Small intestine (tissue), 7 donors: ENCODE measurements at regions not wholly inside any gene's neighbourhood (a gene's known extent, or its start where the extent isn't known, plus 50 kb on each side); places are given as distances from the start of the nearest gene placed in this dataset.

Experiments used
- DNase-seq, 2 donors: peaks; one replicate each; pipeline versions ENCODE4 v3.0.0 to v3.0.0-alpha.2; 2013
- FAIRE-seq: peaks from 2 replicates; lab custom pipeline; 2012; peaks lifted over from hg19 to GRCh38; lab: Jason Lieb, UNC
- H3K27ac ChIP-seq, 3 donors: one replicate each; pipeline ENCODE4 v1.5.1; 2013; ENCODE audit warnings: low read length in 2 of 3, mild to moderate bottlenecking in 2 of 3, control low read depth in 1 of 3, inconsistent platforms in 1 of 3, low read depth in 1 of 3, moderate library complexity in 1 of 3
- H3K27me3 ChIP-seq, 3 donors: one replicate each; pipeline ENCODE4 v1.6.1; 2013; ENCODE audit warnings: low read length in 3 of 3, inconsistent platforms in 1 of 3; ENCODE audit not compliant: control insufficient read depth in 3 of 3, insufficient read depth in 3 of 3
- H3K36me3 ChIP-seq, 3 donors: one replicate each; pipeline ENCODE4 v1.6.1; 2013; ENCODE audit warnings: low read length in 3 of 3, inconsistent platforms in 1 of 3, low read depth in 1 of 3, mild to moderate bottlenecking in 1 of 3, moderate library complexity in 1 of 3; ENCODE audit not compliant: control insufficient read depth in 3 of 3, insufficient read depth in 2 of 3
- H3K4me1 ChIP-seq, 3 donors: one replicate each; pipeline ENCODE4 v1.6.1; 2013; ENCODE audit warnings: low read length in 2 of 3, inconsistent platforms in 1 of 3, low read depth in 1 of 3, mild to moderate bottlenecking in 1 of 3, moderate library complexity in 1 of 3; ENCODE audit not compliant: control insufficient read depth in 3 of 3, insufficient read depth in 2 of 3
- H3K4me3 ChIP-seq, 3 donors: one replicate each; pipeline ENCODE4 v1.5.1; 2013; ENCODE audit warnings: low read length in 3 of 3, control low read depth in 1 of 3, inconsistent platforms in 1 of 3, low read depth in 1 of 3, mild to moderate bottlenecking in 1 of 3, moderate library complexity in 1 of 3
- H3K9me3 ChIP-seq, 2 donors: one replicate each; pipeline ENCODE4 v1.6.1; 2013; ENCODE audit warnings: low read depth in 1 of 2, low read length in 1 of 2; ENCODE audit not compliant: control insufficient read depth in 2 of 2, insufficient read depth in 1 of 2
- WGBS, 3 donors: extraction: QIAGEN DNeasy Blood & Tissue Kit; methylation state at CpG; one replicate each; pipeline ENCODE4 v1.1.7; 2013; 5-methylcytosine and 5-hydroxymethylcytosine counted together
- donor health status: healthy with polysubstance abuse.
- donor health status: control.
- donor health status: control.
- donor health status: Bipolar disorder and iron deficiency.
- donor health status: healthy.

DNA sequence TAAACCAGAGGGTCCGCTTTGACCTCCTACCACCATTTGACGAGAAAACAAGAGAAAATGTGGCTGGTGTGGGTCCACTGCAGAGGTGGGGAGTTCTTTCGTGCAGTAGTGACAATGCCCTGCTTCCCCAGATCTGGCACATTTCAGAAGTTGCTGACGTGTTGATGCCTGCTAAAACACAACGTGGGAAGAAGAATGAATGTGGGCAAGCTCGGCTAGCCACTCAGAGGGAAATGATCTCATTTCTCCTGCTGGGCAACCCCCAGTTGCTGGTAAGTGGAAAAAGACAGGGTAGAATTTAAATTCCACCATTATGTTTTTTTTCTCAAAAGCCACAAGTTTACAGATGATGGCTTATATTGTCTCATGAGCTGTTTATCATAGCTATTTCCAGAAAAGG lies 77.9 kb downstream of the LUZP4 start:
- FAIRE-seq = no peak
- no peaks in the 10 kb centered on the region for H3K36me3 ChIP-seq
- H3K4me3 ChIP-seq = no peak overlapping the region
- 57 to 78% (median 71%) methylated on average over 6 of the region's 6 CpGs for WGBS, 3 donors
- H3K27me3 ChIP-seq = no peaks in the 10 kb centered on the region
- no peaks in the 10 kb centered on the region for H3K4me1 ChIP-seq
- DNase-seq = no peak
- no peak overlapping the region for H3K27ac ChIP-seq
- H3K9me3 ChIP-seq = no peaks in the 10 kb centered on the region

DNA sequence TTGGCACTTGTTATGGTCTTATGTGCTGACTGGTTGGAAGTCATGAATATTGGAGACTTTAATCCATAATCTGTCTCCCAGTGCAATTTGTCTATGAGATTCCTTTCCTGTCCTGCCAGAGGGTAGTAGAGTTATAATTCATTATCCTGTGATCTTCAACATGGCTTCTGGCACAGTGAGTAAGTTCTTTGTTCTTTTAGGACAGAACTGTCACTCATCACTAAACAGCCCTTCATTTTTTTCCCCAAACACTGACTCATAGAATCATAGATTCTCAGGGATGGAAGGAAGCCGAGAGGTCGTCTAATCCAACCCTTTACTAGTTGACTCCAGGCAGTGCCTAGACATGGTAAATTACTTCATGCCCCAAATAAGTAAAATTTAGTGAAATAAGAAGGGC lies 78.4 kb downstream of the LUZP4 start:
- Histone ChIP-seq H3K4me1 (no peaks in the 10 kb centered on the region), H3K4me3 (no peak overlapping the region), H3K27me3 (no peaks in the 10 kb centered on the region), H3K9me3 (no peaks in the 10 kb centered on the region), H3K27ac (no peak overlapping the region), H3K36me3 (no peaks in the 10 kb centered on the region)
- DNase-seq (no peak), FAIRE-seq (no peak)
- 76 to 85% (median 79%) methylated on average over 2 of the region's 2 CpGs for WGBS, 3 donors

DNA sequence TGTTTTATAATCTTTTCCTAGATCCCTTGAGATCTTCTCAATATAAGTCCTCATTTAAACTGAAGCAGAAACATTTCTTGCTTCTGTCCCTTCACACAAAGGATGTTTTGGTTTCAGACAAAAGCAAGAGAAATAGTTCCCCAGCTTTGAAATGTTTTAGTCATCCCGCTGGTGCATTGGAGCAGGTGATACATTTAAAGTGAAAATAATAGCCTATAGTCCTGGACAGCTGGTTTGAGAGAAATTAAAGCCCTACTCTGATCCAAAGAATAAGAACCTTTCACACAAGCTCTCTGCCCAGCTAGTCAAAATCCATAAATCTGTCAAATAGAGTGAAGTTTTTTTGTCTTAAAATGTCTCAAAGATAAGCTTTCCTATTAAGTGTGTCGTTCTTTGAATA lies 79.4 kb downstream of the LUZP4 start:
- 45 to 84% (median 55%) methylated on average over 2 of the region's 2 CpGs for WGBS, 3 donors
- H3K27me3 ChIP-seq = no peaks in the 10 kb centered on the region
- no peaks in the 10 kb centered on the region for H3K4me1 ChIP-seq
- DNase-seq (no peak), FAIRE-seq (no peak)
- no peaks in the 10 kb centered on the region for H3K9me3 ChIP-seq
- H3K36me3 ChIP-seq = no peaks in the 10 kb centered on the region
- no peak overlapping the region for H3K4me3 ChIP-seq
- H3K27ac ChIP-seq = no peak overlapping the region

DNA sequence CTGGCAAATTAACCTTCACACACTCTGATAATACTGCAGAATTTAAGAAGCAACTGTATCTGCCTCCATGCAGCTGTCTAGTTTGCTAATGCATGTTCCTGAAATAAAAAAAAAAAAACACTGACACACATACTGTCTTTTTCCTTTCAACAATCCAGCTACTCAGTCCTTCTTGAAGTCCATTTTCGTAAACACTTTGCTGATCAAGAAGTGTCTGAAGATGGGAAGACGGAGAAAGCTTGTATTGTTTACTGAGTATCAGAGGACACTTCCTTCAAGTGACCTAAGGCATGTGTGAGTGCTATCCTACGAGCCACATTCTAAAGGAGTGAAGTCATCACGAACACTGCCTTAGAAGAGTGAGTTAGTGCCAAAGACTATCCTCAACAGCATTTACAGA lies 82.6 kb downstream of the LUZP4 start:
- no peaks in the 10 kb centered on the region for H3K27me3 ChIP-seq
- WGBS, 3 donors = 32 to 36% (median 35%) methylated on average over 4 of the region's 4 CpGs
- H3K4me3 ChIP-seq = no peak overlapping the region
- FAIRE-seq (no peak), DNase-seq (peak in 1 of 2 donors; percentile 32)
- H3K27ac ChIP-seq = no peak overlapping the region
- no peaks in the 10 kb centered on the region for H3K4me1 ChIP-seq
- H3K36me3 ChIP-seq = no peaks in the 10 kb centered on the region
- no peaks in the 10 kb centered on the region for H3K9me3 ChIP-seq

DNA sequence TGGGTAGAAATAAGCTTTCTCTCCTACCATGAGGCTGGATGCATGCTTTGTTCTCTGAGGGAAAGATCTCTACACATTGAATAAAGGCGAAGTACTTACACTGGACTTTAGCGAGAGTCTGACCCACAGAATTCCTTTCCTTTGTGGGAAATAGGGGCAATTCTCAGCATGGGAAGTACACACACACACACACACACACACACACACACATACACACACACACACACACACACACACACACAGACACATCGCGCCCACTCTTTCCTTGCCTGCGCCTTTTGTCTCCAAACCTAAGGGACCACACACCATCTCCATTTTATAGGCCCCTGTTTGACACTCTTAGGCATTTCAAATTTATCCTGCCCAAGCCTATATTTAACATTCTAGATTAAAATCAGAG lies 83.8 kb downstream of the LUZP4 start:
- H3K36me3 ChIP-seq = no peaks in the 10 kb centered on the region
- FAIRE-seq (no peak), DNase-seq (no peak)
- no peaks in the 10 kb centered on the region for H3K4me1 ChIP-seq
- H3K27me3 ChIP-seq = no peaks in the 10 kb centered on the region
- WGBS, 3 donors = 84 to 88% (median 88%) methylated on average over 5 of the region's 5 CpGs
- no peaks in the 10 kb centered on the region for H3K9me3 ChIP-seq
- no peak overlapping the region for H3K27ac ChIP-seq
- no peak overlapping the region for H3K4me3 ChIP-seq

DNA sequence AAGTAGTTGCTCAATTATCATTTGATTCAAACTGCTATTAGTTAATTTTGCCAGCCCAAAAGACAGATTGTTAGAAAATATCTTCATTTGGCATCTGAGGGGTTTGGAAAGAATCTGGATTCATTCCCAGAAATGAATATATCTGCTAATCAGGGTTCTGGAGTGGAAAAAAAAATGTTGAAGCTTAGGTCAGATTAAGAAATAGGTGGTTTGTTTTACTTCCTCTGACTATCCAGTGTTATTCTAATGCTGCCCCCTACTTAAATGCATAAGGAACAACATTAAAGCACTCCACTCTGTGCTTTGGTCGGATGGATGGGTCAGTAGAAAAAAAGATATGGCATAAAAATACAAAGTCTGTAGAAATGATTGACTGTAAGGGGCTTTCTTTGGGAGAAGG lies 89.0 kb downstream of the LUZP4 start:
- DNase-seq (no peak), FAIRE-seq (no peak)
- H3K4me3 ChIP-seq = no peak overlapping the region
- no peaks in the 10 kb centered on the region for H3K36me3 ChIP-seq
- H3K27ac ChIP-seq = no peak overlapping the region
- no peaks in the 10 kb centered on the region for H3K9me3 ChIP-seq
- no peaks in the 10 kb centered on the region for H3K4me1 ChIP-seq
- 15 to 50% (median 30%) methylated on average over 1 of the region's 1 CpG for WGBS, 3 donors
- no peaks in the 10 kb centered on the region for H3K27me3 ChIP-seq

DNA sequence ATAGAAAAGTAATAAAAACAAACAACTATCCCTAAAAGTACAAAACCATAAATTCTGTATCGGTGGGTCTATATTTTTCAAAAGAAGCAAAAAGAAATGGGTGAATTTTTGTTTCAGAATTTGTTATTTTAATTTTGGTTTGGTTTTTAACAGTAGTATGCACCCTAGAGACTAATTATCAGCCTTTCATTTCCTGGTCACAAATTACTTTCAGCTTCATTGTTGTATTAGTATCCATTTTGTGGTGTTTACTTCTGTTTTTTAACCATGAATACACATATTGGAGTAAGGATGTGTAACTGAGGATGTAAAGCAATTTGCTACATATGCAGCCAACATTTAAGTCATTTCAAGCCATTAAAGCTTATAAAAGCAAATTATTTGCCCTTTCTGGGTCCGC lies 97.8 kb downstream of the LUZP4 start:
- H3K36me3 ChIP-seq = no peaks in the 10 kb centered on the region
- FAIRE-seq = no peak
- WGBS, 3 donors = 84 to 97% (median 94%) methylated on average over 2 of the region's 2 CpGs

DNA sequence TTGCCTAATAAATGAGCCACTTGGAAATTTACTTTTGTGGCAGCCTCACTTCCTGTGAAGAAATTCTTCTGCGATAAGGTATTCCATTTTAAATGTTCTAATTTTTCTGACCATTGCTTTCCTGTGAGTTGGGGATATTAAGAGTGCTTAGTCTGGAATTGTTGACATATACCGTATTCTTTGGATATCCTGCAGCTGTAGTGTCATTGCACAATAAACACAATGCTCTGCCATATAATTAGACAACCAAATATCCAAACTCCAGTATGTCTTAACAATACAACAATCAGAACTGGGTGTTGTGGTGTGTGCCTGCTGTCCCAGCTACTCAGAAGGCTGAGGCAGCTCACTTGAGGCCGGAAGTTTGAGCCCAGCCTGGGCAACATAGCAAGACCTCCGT lies 99.4 kb downstream of the LUZP4 start:
- whole genome bisulfite sequencing, 3 donors = 65 to 83% (median 82%) methylated on average over 4 of the region's 4 CpGs
- no peak for DNase-seq
- H3K27me3 ChIP-seq = no peaks in the 10 kb centered on the region
- no peaks in the 10 kb centered on the region for H3K36me3 ChIP-seq
- no peak overlapping the region for H3K4me3 ChIP-seq
- H3K9me3 ChIP-seq = no peaks in the 10 kb centered on the region
- FAIRE-seq = no peak
- H3K27ac ChIP-seq = no peak overlapping the region
- H3K4me1 ChIP-seq = no peaks in the 10 kb centered on the region

More for the DNA sequence above, 97.8 kb downstream of the LUZP4 start:
- no peaks in the 10 kb centered on the region for H3K9me3 ChIP-seq
- H3K27me3 ChIP-seq = no peaks in the 10 kb centered on the region
- H3K4me3 ChIP-seq = no peak overlapping the region
- H3K4me1 ChIP-seq = no peaks in the 10 kb centered on the region
- DNase-seq = no peak
- H3K27ac ChIP-seq = no peak overlapping the region

DNA sequence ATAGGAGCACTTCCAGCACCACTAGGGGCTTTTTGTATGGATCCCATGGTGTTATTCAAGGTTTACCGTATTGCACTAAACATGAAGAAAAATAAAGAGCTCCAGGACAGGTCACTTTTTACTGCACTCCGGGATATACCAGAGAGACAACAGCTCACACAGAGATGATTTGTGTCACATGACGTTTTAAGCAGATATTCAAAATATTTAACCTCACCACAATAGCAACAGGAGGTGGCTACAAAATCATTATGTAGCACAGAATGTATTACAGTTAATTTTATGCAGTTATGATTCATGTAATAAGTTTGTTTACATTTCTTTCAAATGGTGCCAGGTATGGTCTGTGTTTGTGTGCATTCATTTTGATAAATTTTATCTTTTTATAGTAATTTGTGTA lies 100.6 kb downstream of the LUZP4 start:
- Histone ChIP-seq H3K27ac (no peak overlapping the region), H3K9me3 (no peaks in the 10 kb centered on the region), H3K27me3 (no peaks in the 10 kb centered on the region), H3K4me3 (no peak overlapping the region), H3K4me1 (no peaks in the 10 kb centered on the region), H3K36me3 (no peaks in the 10 kb centered on the region)
- no peak for DNase-seq
- no peak for FAIRE-seq
- WGBS, 3 donors = 68 to 82% (median 81%) methylated on average over 3 of the region's 3 CpGs
